Stimulated activated CD4-positive, alpha-beta T cell treated with anti-CD3 and anti-CD28 coated beads, Interleukin-1b, Interleukin-23, amount 100 ng/mL, for 48 hours (primary cell): ENCODE measurements at regions not wholly inside any gene's neighbourhood (a gene's known extent, or its start where the extent isn't known, plus 50 kb on each side); places are given as distances from the start of the nearest gene placed in this dataset.

Source experiments
- DNase-seq: peaks from one replicate; pipeline ENCODE4 v3.0.0-alpha.2; 2020

DNA sequence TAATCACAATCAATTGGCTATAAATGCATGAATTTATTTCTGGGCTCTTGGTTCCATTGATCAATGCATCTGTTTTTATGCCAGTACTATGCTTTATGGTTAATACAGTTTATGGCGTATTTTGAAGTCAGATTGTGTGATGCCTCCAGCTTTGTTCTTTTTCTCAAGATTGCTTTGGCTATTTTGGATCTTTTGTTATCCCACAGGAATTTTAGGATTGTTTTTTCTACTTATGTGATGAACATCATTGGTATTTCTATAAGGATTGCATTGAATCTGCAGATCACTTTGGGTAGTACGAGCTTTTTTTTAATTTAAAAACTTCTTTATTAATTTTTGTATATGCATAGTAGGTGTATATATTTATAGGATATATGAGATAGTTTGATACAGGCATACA lies 338.7 kb upstream of the IGFBP7 start:
- DNase-seq, result no peak

DNA sequence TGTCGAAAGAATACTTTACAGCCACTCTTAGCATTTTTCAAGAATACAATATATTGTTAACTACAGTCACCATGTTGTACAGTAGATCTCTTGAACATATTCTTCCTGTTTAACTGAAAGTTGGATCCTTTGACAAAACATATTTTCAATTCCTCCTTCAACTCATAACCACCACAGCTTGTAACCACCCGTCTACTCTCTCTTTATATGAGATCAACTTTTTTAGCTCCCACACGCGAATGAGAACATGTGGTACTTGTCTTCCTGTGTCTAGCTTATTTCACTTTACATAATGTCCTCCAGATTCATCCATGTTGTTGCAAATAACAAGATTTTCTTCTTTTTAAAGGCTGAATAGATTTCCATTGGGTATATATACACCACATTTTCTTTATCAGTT lies 338.3 kb upstream of the IGFBP7 start:
- no peak for DNase-seq

DNA sequence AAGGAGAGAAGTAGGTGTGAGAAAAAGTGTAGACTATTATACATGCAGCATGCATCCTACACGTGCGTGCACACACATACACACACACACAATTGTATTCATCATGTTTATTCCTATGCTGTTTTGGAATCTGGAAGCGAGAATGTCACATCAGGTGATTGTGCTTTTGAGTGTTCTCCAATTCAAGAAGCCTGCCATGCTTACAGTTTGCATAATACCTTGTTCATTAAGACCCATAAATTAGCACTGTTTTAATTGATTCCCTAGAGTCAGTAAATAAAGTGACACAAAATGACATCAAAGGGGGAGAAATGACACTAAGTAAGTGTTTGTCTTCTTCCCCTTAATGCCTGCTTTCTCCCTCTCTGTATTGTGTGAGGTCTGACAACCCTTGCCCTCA lies 336.1 kb upstream of the IGFBP7 start:
- no peak for DNase-seq

DNA sequence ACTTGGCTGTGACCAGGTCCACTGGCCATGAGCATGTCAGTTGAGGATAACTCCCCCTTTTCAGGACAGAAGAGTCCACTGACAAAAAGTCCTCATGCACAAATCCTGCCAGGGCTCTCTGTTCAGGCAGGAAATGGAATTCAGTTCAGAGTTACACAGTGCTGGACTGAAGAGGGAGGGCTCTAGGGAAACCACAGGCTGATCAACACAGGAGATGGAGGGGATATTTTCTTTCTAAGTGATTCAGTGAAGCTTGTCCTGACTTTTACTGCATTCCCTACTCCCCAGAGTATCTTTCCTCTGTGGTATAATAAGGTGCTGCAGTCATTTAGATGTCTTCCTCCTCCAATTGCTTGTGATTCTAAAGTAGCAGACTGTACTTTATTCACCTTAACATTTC lies 335.5 kb upstream of the IGFBP7 start:
- no peak for DNase-seq

DNA sequence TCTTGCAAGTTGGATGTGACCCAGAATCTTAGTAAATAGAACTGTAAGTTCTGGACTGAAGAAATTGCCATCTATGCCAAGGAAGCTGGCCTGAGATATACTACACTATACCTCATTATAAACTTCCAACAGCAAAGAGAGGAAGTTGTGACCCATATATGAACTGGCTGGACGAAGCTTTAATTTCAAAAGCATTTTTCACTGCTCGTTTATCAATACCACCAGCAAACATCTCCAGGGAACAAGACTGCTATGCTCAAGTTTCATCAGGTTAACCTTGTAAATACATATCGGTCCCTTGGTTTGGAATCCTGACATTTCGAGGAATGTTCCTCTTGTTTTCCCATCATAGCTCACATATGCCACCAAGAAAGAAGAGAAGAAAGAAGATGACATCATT lies 334.5 kb upstream of the IGFBP7 start:
- no peak for DNase-seq

DNA sequence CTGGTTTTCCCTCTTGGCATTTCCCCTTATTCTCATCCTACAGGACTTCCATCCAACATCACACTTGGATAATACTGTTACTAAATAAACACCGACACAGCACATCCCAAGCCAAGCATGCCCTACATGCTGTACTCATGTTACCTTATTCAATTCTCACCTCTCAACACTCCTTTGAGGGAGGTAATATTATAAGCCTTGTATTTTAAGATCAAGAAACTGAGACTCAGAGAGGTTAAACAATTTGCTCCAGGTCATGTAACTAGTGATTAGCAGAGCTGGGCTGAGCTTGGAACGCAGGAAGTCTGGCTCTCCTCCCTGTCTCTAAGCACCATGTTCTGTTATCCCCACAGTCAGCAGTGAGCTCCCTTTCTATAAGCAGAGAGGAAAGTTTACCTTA lies 333.6 kb upstream of the IGFBP7 start:
- DNase-seq, result no peak

DNA sequence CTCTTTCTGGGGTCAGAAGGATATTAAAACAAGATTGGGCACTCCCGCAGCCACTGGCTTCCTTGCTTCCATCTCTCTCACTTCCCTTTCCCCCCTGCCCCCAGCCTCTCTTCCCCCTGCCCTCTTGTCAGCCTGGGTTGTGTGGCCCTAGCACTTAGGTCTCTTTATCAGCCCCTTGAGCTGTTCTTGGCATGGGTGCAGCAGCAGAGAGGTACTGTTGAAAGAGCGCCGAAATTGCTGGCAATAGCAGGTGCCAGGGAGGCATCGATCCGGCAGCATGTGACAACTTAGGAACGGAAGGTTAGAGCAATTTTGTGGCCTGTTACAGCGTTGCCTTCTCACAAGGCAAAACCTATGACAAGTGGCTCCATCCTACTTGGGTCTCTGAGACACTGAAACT lies 333.1 kb upstream of the IGFBP7 start:
- no peak for DNase-seq

DNA sequence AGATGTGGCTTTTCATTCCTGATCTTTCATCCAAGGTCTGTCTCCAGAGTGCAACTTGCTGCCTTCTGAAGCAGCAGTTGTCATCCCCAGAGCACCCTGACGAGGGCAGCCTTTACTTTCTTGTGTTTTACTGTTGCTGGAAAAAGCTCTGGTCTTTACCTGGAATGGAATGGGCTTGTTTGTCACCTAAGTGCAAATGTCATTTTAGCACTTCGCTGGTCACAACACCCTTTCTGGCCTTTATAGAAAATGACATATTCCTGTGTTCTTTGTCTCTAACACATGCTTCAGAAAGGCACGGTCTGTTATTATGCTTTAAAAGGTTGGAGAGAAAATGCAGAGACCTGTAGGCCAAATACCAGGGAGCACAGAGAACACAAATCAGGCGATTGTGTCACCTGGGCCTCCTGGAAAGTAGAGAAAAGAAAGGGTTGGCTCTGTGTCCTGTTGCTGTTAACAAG lies 332.7 kb upstream of the IGFBP7 start:
- DNase-seq, result no peak

DNA sequence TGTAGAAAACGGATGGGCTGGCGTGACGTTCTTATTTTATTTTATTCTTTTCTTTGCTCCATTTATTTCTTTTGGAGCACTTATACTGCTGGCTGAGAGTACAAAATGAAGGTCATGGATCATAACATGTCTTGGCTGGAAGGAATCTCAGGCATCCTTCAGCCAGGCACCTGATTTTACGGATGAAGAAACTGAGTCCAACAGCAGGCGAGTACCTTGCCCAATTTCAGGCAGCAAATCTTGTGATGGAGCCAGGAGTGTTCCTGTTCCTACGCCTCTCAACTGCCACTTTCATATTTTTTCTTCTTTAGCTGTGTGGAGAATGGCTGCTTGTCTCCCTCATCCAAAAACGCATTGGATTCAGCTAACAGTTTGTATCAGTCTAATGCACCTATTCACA lies 332.1 kb upstream of the IGFBP7 start:
- no peak for DNase-seq

DNA sequence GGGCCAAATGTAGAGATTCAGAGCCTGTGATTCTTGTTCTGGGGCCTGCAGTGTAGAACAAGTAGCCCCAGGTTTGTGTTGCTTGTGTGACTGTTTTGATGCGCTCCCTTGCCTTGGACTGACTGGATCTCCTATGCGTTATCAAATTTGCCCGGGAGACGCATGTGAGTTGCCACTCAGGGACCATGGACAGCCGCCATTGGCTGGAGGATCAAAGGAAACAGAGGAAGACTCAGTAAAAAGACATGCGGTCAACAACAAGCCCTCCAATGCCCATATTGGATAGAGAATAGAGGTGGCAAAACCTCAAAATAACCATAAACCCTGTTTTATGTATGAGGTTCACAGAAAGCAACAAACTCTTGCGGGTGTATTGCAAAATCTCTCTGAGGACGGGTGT lies 327.5 kb upstream of the IGFBP7 start:
- no peak for DNase-seq

DNA sequence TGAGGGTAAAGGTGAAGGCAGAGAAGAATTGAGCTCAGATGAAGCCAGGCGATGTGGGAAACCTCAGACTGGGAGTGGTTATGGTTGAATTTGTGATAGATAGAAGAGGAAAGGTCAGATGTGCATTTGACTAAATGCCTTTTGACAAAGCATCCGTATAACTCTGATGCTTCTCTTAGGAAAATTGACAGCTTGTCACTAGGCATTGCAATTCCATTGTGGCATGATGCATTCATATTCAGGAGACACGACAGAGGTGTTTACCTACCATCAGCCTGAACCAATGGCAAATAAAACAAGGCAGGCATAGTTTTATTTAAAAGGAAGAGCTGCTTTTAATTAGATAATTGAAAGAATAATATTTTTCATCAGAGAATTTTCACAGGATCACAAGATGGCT lies 325.1 kb upstream of the IGFBP7 start:
- DNase-seq, result no peak

DNA sequence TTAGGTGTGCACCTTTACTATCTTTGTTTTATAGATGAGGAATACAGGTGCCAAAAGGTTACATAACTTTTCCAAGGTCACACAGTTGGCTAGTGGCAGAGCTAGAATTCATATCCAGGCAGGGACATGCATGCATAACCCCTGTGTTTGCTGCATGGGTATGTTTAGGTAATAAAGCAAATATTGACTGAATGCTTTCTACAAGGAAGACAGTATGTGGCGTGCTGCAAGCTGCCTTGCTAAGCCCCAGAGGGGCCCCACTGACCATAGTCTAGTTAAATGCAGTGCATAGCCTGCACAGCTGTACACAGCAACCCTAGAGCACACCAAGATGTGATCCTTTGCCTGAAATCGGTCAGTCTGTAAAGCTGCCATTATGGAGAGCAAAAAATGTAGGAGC lies 320.5 kb upstream of the IGFBP7 start:
- no peak for DNase-seq

DNA sequence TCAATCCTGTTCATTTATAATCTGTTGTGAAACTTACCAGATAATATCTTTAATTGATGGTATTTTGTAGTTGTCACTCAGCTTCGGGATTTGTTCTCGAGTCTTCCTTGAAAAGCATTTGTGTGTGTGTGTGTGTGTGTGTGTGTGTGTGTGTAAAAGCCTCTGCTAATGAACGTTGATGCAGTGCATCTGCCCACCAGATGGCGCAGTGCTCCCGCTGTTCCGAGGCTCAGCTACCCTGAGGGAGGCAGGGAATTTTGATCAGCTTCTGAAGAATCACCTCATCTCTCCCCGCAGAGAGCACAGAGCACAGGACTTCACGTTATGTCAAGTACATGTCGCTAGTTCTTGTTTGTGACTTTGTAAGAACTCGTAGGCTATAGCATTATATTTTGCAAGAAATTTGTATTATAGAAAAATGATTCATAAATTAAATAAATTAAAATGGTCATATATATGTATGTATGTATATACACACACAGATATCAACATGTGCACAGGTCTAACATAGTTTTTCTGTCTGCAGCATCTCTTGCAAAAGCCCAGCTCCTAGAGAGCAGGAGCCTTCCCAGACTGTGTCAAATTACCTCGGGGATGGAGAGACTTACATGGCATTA lies 316.7 kb upstream of the IGFBP7 start:
- DNase-seq, result peak; percentile 31

DNA sequence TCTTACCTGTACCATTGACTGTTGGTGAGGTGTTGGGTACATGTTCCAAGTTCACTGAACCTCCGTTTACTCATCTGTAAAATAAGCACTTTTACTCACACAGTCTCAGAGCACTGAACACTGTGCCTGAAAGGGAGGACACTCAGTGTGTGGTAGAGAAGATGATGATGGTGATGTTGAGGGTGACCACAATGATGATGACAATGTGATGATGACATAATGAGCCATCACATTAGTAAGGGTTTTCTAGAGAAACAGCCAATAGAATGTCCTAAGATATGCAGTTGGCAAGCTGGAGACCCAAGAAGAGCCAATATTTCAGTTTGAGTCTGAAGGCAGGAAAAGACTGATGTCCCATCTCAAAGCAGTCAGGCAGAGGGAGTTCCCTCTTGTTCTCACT lies 315.4 kb upstream of the IGFBP7 start:
- no peak for DNase-seq

DNA sequence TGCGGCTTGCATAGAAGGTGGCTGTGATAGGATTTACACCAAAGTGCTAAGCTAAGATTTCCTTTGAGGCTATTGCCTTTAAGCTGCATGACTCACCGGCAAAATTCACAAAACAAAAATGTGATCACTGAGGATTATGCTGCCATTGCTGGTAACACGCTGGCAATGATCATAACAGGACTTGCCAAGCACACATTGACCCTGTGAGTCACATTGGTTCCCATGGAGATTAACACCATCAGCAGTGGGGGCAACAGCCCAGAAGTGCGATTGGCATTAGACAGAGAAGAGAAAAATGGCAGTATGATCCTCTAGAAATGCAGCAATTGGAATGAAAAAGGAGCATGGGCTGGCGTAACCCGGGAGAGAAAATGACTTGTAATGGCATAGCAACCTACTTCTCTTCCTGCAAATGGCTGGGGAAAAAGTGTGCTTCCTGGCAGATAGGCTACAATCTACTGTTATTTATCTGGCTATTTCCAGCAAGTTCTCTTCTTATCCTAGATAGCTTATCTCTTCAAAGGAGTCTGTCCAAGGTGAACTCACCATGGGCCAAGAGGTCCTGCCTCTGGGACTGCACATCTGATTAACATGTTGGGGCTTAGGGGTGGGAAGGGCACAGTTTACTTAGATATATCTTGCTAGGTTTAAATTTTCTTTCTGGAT lies 314.2 kb upstream of the IGFBP7 start:
- no peak for DNase-seq

DNA sequence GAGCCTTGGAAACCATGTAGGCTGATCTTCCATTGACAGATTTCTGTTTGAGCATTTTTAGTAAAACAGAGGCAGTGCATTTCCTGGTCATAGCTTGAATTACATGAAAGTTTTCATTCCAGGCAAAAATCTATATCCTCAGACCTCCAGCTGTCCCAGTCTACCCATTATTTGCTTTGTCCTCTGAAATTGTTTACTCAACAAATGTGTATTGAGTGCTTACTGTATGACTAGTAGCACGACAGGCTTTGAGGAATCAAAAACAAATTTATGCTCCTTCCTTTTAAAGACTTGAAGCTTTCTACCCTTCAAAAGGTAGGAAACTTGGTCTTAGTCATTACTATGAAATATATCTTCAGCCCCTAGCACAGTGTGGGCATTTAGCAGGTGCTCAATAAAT lies 307.9 kb upstream of the IGFBP7 start:
- no peak for DNase-seq

DNA sequence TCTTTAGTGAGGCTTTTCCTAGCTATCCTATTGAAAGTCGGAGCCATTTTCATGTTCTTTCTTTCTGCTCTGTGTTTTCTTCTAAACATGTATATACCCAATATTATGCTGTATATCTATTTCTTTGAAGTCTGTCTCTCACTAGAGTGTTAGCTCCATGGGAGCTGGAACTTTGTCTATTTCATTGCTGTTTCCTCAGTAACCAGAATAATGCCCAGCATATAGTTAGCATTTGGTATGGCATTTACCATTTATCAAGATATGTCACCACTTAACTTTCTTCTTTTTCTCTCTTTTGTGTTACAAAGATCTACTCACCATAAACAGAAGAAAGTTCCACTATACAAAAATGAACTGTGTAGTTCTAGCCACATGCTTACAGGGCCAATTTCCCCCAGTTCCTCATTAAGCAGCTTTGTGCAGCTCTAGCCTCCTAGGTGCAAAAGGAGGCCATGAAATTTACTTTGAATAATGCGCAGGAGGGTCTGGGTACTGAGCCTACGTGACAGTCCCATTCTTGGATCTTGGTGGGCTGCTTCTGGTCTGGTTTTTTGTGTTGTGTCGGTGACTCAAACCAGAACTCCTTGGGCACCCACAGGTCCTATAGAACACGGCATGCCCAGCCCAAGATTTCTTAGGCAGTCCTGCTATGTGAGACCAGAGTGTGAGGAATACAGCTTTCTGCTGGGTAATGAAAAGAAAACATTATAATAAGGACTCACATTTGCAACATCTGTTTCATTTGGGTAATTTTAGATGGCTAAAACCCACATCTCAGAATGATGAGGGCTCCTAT lies 302.3 kb upstream of the IGFBP7 start:
- DNase-seq, result no peak

DNA sequence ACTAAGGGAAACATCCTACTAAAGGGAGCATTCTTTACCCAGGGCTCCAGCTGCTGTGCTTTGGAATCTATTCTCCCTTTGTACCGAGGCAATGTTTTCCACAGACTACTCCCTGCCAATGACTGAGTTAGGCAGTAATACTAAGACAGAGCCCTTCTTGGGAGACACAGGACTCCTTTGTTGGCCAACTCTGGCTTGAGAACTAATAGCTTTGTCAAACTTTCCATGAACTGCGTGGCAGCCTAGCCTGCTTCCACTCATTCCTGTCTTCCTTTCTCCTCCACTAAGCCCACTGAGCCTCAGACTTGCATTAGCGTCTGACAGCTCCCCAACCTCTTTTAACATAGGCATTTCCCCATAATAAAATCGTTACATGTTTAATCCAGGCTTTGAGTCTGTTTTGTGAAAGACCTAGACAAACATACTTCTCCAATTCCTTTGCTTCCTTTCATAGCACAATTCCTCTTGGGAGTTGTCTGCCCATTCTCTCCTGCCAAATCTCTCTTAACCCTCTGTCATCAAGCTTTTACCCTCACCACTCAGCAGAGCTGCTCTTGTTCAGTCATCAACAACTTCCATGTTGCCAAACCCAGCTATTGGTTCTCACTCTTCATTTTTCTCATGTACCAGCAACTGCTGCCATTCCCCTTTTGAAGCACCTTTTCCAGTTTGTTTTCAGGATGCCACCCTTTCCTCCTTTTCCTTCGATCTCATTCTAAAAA lies 300.3 kb upstream of the IGFBP7 start:
- DNase-seq, result no peak

DNA sequence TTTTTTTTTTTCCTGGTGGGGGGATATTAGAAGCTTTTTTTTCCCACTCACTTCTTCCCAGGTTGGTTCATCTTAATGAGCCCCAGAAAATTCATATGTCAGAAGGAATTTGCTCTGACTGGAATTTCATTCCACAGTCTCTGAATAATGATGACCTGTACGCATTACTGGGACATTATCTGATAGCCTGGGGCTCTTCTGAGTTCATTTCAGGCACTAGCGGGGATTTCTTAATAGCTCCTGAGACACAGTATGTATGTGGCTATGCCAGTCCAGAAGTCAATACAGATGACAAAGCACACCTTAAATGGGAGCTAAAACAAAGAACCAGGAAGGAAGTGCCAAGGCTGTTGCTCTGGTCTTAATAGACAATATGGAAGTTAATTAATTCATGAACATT lies 295.2 kb upstream of the IGFBP7 start:
- DNase-seq, result no peak

DNA sequence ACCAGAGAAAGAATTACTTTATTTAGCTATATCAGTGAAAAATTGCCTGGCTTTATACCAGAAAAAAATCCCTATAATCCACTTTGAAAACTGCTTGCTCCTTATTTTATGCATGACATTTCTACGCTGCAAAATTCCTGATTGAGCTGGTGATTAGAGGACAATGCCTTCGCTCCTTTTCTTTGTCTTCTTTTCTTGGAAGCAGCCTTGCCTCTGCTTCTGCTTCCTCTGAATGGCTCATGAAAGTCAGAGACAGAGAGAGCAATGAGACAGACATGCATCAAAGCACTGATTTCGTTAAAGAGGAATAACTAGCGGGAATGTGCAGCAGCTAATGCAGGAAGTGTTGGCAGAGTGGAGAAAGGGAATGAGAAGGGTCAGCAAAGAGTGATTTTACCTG lies 294.3 kb upstream of the IGFBP7 start:
- DNase-seq, result no peak

DNA sequence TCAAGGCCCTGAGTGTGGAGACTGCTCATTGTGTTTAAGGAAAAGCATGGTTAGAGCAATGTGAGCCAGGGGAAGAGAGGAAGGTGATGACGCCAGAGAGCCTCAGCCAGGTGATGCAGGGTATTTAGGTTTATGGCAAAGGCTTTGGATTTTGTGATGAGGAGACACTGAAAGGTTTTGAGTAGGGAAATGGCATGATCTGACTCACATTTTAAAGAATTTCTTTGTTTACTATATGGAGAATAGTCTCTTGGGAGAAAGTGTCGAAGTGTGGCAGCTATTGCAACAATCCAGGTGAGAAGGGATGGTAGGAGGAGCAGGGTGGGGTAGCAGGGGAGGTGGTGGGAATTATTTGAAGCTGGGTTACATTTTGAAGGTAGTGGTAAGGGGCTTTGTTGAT lies 293.4 kb upstream of the IGFBP7 start:
- DNase-seq, result no peak

DNA sequence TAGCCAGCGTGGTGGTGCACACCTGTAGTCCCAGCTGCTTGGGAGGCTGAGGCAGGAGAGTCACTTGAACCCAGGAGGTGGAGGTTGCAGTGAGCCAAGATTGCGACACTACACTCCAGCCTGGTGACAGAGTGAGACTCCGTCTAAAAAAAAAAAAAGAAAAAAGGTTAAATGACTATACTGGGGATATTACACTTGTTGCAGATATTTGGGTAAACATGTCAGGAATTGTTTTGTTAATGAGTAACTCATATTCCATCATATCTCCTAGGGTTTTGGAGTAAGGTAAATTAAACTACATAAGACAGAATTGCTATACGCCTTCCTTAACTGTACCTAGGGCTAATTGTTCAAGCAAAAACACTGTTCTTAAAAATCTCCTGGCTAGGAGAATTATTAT lies 291.4 kb upstream of the IGFBP7 start:
- no peak for DNase-seq

DNA sequence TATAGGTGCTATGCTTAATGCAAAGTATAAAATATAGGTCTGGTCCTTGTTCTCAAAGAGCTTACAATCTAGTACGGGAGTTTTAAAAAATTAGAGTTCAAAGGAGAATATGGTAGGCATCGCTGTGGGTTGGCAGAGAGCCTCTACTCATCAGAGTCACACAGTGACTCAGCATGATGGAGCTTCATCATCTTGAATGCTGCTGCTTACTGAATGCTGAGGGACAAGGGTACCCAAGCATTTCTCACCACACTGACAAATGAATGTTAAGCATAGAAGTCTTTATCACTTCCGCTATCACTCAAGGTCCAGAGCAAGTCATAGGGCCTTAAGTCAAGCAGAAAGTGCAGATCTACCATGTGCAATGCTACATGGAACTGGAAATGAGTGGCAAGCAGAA lies 268.6 kb upstream of the IGFBP7 start:
- no peak for DNase-seq
